MM.1S (cell line): ENCODE measurements at regions not wholly inside any gene's neighbourhood (a gene's known extent, or its start where the extent isn't known, plus 50 kb on each side); places are given as distances from the start of the nearest gene placed in this dataset.

ENCODE experiments used
- DNase-seq: peaks from one replicate; pipeline ENCODE4 v3.0.0-alpha.2; 2015
- H2AFZ ChIP-seq: fragments of 300-600 bp; sonication (generic); 2 replicates; pipeline ENCODE4 v1.6.0; 2016; ENCODE audit warnings: antibody characterized with exemption, low read length
- H3F3A ChIP-seq: fragments of 300-600 bp; sonication (generic); 2 replicates; pipeline ENCODE4 v1.6.1; 2016; ENCODE audit warnings: mild to moderate bottlenecking, antibody characterized with exemption, low read length, moderate library complexity, mixed read lengths; ENCODE audit not compliant: insufficient read depth
- H3K27ac ChIP-seq: fragments of 300-600 bp; sonication (generic); 2 replicates; pipeline ENCODE4 v1.5.1; 2016; ENCODE audit warnings: mild to moderate bottlenecking, low read length
- H3K27me3 ChIP-seq: fragments of 300-600 bp; sonication (generic); replicated peaks from 2 replicates; pipeline ENCODE4 v1.6.0; 2016; ENCODE audit warnings: low read length; ENCODE audit not compliant: insufficient read depth
- H3K36me3 ChIP-seq: fragments of 300-600 bp; sonication (generic); replicated peaks from 2 replicates; pipeline ENCODE4 v1.6.1; 2016; ENCODE audit warnings: mild to moderate bottlenecking, low read length, mixed read lengths; ENCODE audit not compliant: insufficient read depth
- H3K4me1 ChIP-seq: fragments of 300-600 bp; sonication (generic); 2 replicates; pipeline ENCODE4 v1.6.1; 2016; ENCODE audit warnings: low read length, mixed read lengths
- H3K4me2 ChIP-seq: fragments of 300-600 bp; sonication (generic); 2 replicates; pipeline ENCODE4 v1.6.0; 2016; ENCODE audit warnings: low read depth, low read length
- H3K4me3 ChIP-seq: fragments of 300-600 bp; sonication (generic); 2 replicates; pipeline ENCODE4 v1.5.1; 2016; ENCODE audit warnings: low read length, mixed read lengths
- H3K79me2 ChIP-seq: fragments of 300-600 bp; sonication (generic); 2 replicates; pipeline ENCODE4 v1.6.1; 2016; ENCODE audit warnings: mixed run types, low read length, mixed read lengths
- H3K9ac ChIP-seq: fragments of 300-600 bp; sonication (generic); 2 replicates; pipeline ENCODE4 v1.6.1; 2016; ENCODE audit warnings: low read length, mixed read lengths
- H3K9me2 ChIP-seq: fragments of 300-600 bp; sonication (generic); replicated peaks from 2 replicates; pipeline ENCODE4 v1.6.1; 2016; ENCODE audit warnings: mild to moderate bottlenecking, low read length, mixed read lengths; ENCODE audit not compliant: insufficient read depth
- H3K9me3 ChIP-seq: fragments of 300-600 bp; sonication (generic); replicated peaks from 2 replicates; pipeline ENCODE4 v1.6.1; 2016; ENCODE audit warnings: mild to moderate bottlenecking, low read length, mixed read lengths; ENCODE audit not compliant: insufficient read depth
- H4K20me1 ChIP-seq: fragments of 300-600 bp; sonication (generic); 2 replicates; pipeline ENCODE4 v1.6.1; 2016; ENCODE audit warnings: mild to moderate bottlenecking, low read length, moderate library complexity, mixed read lengths; ENCODE audit not compliant: insufficient read depth
- CTCF ChIP-seq: fragments of 300-600 bp; sonication (generic); IDR thresholded peaks from 2 replicates; pipeline ENCODE4 v1.5.1; 2016; ENCODE audit warnings: antibody characterized with exemption, low read length, mixed read lengths
- EZH2 ChIP-seq: fragments of 300-600 bp; sonication (generic); optimal IDR thresholded peaks from 2 replicates; pipeline ENCODE3; 2017; ENCODE audit warnings: low read depth, mild to moderate bottlenecking, antibody characterized with exemption, low read length, mixed read lengths
- EZH2phosphoT487 ChIP-seq: fragments of 300-600 bp; sonication (generic); IDR thresholded peaks from 2 replicates; pipeline ENCODE4 v1.6.1; 2018; ENCODE audit warnings: antibody characterized with exemption, low read length

- no peak overlapping the region for H3K27ac ChIP-seq
- H3K4me3 ChIP-seq, result no peak overlapping the region
- no peak for DNase-seq
- H3K4me2 ChIP-seq, result no peak overlapping the region
- H3K9ac ChIP-seq, result no peak overlapping the region
- no peaks in the 10 kb centered on the region for H4K20me1 ChIP-seq
- H2AFZ ChIP-seq, result no peak overlapping the region
- no peaks in the 10 kb centered on the region for H3K4me1 ChIP-seq
- H3K9me2 ChIP-seq, result no peaks in the 10 kb centered on the region
- H3K36me3 ChIP-seq, result no peaks in the 10 kb centered on the region
- no peak for TF ChIP-seq EZH2phosphoT487
- TF ChIP-seq CTCF, result no peak
- H3K9me3 ChIP-seq, result no peaks in the 10 kb centered on the region
- no peaks in the 10 kb centered on the region for H3K27me3 ChIP-seq
- H3F3A ChIP-seq, result no peaks in the 10 kb centered on the region
- H3K79me2 ChIP-seq, result no peaks in the 10 kb centered on the region
Observed at GRCh38 chr18:43855376-43855775, 578.1 kb upstream of the SYT4 start.

GRCh38 chr18:43863180-43863579, 585.9 kb upstream of the SYT4 start:
- no peaks in the 10 kb centered on the region for H3K36me3 ChIP-seq
- no peaks in the 10 kb centered on the region for H3K9me2 ChIP-seq
- H3F3A ChIP-seq, result no peaks in the 10 kb centered on the region
- H3K9me3 ChIP-seq, result no peaks in the 10 kb centered on the region
- no peak overlapping the region for H2AFZ ChIP-seq
- no peak overlapping the region for H3K4me2 ChIP-seq
- H3K27ac ChIP-seq, result no peak overlapping the region
- H3K4me1 ChIP-seq, result no peaks in the 10 kb centered on the region
- no peak overlapping the region for H3K9ac ChIP-seq
- H3K4me3 ChIP-seq, result no peak overlapping the region
- TF ChIP-seq CTCF (no peak), EZH2 (no peak), EZH2phosphoT487 (no peak)
- H4K20me1 ChIP-seq, result no peaks in the 10 kb centered on the region
- no peaks in the 10 kb centered on the region for H3K79me2 ChIP-seq
- DNase-seq, result no peak
- no peaks in the 10 kb centered on the region for H3K27me3 ChIP-seq

- DNase-seq, result no peak
- no peaks in the 10 kb centered on the region for H3K9me2 ChIP-seq
- H3K4me3 ChIP-seq, result no peak overlapping the region
- no peaks in the 10 kb centered on the region for H3K36me3 ChIP-seq
- no peaks in the 10 kb centered on the region for H3F3A ChIP-seq
- H3K9ac ChIP-seq, result no peak overlapping the region
- no peak for TF ChIP-seq EZH2
- no peak for TF ChIP-seq EZH2phosphoT487
- TF ChIP-seq CTCF, result no peak
- H3K4me1 ChIP-seq, result no peaks in the 10 kb centered on the region
- H2AFZ ChIP-seq, result no peak overlapping the region
- no peaks in the 10 kb centered on the region for H3K27me3 ChIP-seq
- no peaks in the 10 kb centered on the region for H3K9me3 ChIP-seq
- H3K79me2 ChIP-seq, result no peaks in the 10 kb centered on the region
- no peak overlapping the region for H3K4me2 ChIP-seq
- H3K27ac ChIP-seq, result no peak overlapping the region
- no peaks in the 10 kb centered on the region for H4K20me1 ChIP-seq
Observed at GRCh38 chr18:43866696-43867095, 589.4 kb upstream of the SYT4 start.
